Gastroesophageal sphincter (tissue), 3 donors: ENCODE measurements at regions not wholly inside any gene's neighbourhood (a gene's known extent, or its start where the extent isn't known, plus 50 kb on each side); places are given as distances from the start of the nearest gene placed in this dataset.

Source experiments
- CTCF ChIP-seq, 4 experiments: fragments of 200-600 bp in 2 of 4; fragments of 450-650 bp in 2 of 4; sonication (generic) in 1 of 4; IDR thresholded peaks; one replicate each; pipeline ENCODE4 v1.5.1; 2017 to 2019; ENCODE audit warnings: antibody characterized with exemption in 4 of 4, mild to moderate bottlenecking in 2 of 4, moderate library complexity in 2 of 4
- EP300 ChIP-seq: sonication (generic); formaldehyde crosslinking; IDR thresholded peaks from one replicate; pipeline ENCODE4 v1.6.1; 2017; ENCODE audit warnings: antibody characterized with exemption, mild to moderate bottlenecking
- POLR2A ChIP-seq, 2 donors: fragments of 450-650 bp; IDR thresholded peaks; one replicate each; pipeline ENCODE4 v1.6.1; 2017; ENCODE audit warnings: antibody characterized with exemption in 2 of 2, mild to moderate bottlenecking in 2 of 2, moderate library complexity in 1 of 2
- POLR2AphosphoS5 ChIP-seq: sonication (generic); formaldehyde crosslinking; IDR thresholded peaks from one replicate; pipeline ENCODE4 v1.6.1; 2017; ENCODE audit warnings: antibody characterized with exemption

- no peak for TF ChIP-seq CTCF (IDR thresholded peaks at IDR 0.05)
- no peak for TF ChIP-seq EP300
- TF ChIP-seq POLR2AphosphoS5 = no peak
- no peak for TF ChIP-seq POLR2A (IDR thresholded peaks at IDR 0.05)
Observed at GRCh38 chr20:60070791-60071190, 112.6 kb downstream of the CDH26 start.
